ENCODE measurements at regions not wholly inside any gene's neighbourhood (a gene's known extent, or its start where the extent isn't known, plus 50 kb on each side); places are given as distances from the start of the nearest gene placed in this dataset.

- H3K4me3 ChIP-seq (replicated peaks; ENCODE audit: low read depth, low read length) = no peak overlapping the region
- TF ChIP-seq, protein P1, sequence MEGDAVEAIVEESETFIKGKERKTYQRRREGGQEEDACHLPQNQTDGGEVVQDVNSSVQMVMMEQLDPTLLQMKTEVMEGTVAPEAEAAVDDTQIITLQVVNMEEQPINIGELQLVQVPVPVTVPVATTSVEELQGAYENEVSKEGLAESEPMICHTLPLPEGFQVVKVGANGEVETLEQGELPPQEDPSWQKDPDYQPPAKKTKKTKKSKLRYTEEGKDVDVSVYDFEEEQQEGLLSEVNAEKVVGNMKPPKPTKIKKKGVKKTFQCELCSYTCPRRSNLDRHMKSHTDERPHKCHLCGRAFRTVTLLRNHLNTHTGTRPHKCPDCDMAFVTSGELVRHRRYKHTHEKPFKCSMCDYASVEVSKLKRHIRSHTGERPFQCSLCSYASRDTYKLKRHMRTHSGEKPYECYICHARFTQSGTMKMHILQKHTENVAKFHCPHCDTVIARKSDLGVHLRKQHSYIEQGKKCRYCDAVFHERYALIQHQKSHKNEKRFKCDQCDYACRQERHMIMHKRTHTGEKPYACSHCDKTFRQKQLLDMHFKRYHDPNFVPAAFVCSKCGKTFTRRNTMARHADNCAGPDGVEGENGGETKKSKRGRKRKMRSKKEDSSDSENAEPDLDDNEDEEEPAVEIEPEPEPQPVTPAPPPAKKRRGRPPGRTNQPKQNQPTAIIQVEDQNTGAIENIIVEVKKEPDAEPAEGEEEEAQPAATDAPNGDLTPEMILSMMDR (IDR thresholded peaks at IDR 0.05; ENCODE audit: low read length, missing control alignments) = no peak
- no peak for DNase-seq (ENCODE audit: low read depth)
Measured at GRCh38 chr7:19872094-19872493, 98.7 kb upstream of the TMEM196 start.

GRCh38 chr7:19871102-19871501 is 97.7 kb upstream of the TMEM196 start:
- DNase-seq (ENCODE audit: low read depth) = no peak
- H3K4me3 ChIP-seq (replicated peaks; ENCODE audit: low read depth, low read length) = no peak overlapping the region
- TF ChIP-seq, protein P1 (IDR thresholded peaks at IDR 0.05; ENCODE audit: low read length, missing control alignments) = no peak

GRCh38 chr7:19869979-19870378 is 96.6 kb upstream of the TMEM196 start:
- H3K4me3 ChIP-seq (replicated peaks; ENCODE audit: low read depth, low read length) = no peak overlapping the region
- TF ChIP-seq, protein P1 (IDR thresholded peaks at IDR 0.05; ENCODE audit: low read length, missing control alignments) = no peak
- no peak for DNase-seq (ENCODE audit: low read depth)

DNA sequence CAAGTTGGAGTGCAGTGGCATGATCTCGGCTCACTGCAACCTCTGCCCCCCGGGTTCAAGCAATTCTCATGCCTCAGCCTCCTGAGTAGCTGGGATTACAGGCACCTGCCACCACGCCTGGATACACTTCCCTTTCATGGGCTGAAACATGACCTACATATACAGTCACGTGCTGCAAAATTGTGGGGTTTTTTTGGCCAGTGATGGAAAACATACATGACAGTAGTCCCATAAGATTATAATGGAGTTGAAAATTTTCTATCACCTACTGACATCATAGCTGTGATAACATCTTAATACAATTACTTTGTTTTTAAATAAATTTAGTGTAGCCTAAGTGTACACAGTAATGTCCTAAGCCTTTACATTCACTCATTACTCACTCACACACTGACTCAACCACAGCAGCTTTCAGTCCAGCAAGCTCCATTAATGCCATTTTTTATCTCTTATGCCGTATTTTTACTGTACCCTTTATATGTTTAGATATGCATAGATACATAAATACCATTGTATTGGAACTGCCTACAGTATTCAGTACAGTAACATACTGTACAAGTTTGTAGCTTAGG is 79.9 kb upstream of the TMEM196 start:
- no peak for DNase-seq (ENCODE audit: low read depth)
- TF ChIP-seq, protein P1 (IDR thresholded peaks at IDR 0.05; ENCODE audit: low read length, missing control alignments) = no peak
- H3K4me3 ChIP-seq (replicated peaks; ENCODE audit: low read depth, low read length) = no peak overlapping the region

GRCh38 chr7:19852192-19852591 is 78.8 kb upstream of the TMEM196 start:
- TF ChIP-seq, protein P1 (IDR thresholded peaks at IDR 0.05; ENCODE audit: low read length, missing control alignments) = no peak
- H3K4me3 ChIP-seq (replicated peaks; ENCODE audit: low read depth, low read length) = no peak overlapping the region
- DNase-seq (ENCODE audit: low read depth) = no peak

GRCh38 chr7:19851504-19851903 is 78.1 kb upstream of the TMEM196 start:
- no peak for DNase-seq (ENCODE audit: low read depth)
- TF ChIP-seq, protein P1 (IDR thresholded peaks at IDR 0.05; ENCODE audit: low read length, missing control alignments) = no peak
- no peak overlapping the region for H3K4me3 ChIP-seq (replicated peaks; ENCODE audit: low read depth, low read length)

GRCh38 chr7:19834566-19834965 is 61.1 kb upstream of the TMEM196 start:
- TF ChIP-seq, protein P1 (IDR thresholded peaks at IDR 0.05; ENCODE audit: low read length, missing control alignments) = no peak
- H3K4me3 ChIP-seq (replicated peaks; ENCODE audit: low read depth, low read length) = no peak overlapping the region
- no peak for DNase-seq (ENCODE audit: low read depth)
